Panc1 (cell line): ENCODE measurements at regions not wholly inside any gene's neighbourhood (a gene's known extent, or its start where the extent isn't known, plus 50 kb on each side); places are given as distances from the start of the nearest gene placed in this dataset.

Experiments used
- ATAC-seq: fragments of 200-7000 bp; cut with Tn5 transposase; 2 replicates; pipeline ENCODE4 v1.9.1; 2020; ENCODE audit warnings: mild to moderate bottlenecking, moderate library complexity
- BruUV-seq: library from RNA; stranded (reverse); fragments of 400-500 nt; replicated peaks from 2 replicates; lab custom pipeline; 2021; lab: Mats Ljungman, UMichigan
- CTCF ChIA-PET: fragments of 300-600 bp; sonication (Branson Sonifier 250); formaldehyde crosslinking; loops from one replicate; lab custom pipeline; 2022; ENCODE audit warnings: antibody characterized with exemption; lab: Charles Lee
- POLR2A ChIA-PET: fragments of 300-600 bp; sonication (Branson Sonifier 250); formaldehyde crosslinking; loops from one replicate; lab custom pipeline; 2022; ENCODE audit warnings: antibody characterized with exemption; lab: Charles Lee
- DNase-seq: peaks from one replicate; pipeline ENCODE4 v3.0.0-alpha.2; 2010; ENCODE audit warnings: low read depth, low spot score
- H3K27ac ChIP-seq: 2 replicates; pipeline ENCODE4 v1.5.1; 2011; ENCODE audit warnings: mild to moderate bottlenecking, low read length, inconsistent platforms
- H3K27me3 ChIP-seq: fragments of 200-500 bp; sonication (Bioruptor generic); 2 replicates; pipeline ENCODE4 v1.6.0; 2014; ENCODE audit warnings: low read length, inconsistent platforms; ENCODE audit not compliant: control insufficient read depth, insufficient read depth
- H3K36me3 ChIP-seq: fragments of 200-500 bp; sonication (Bioruptor generic); 2 replicates; pipeline ENCODE4 v1.5.1; 2014; ENCODE audit warnings: inconsistent platforms, mild to moderate bottlenecking, low read length, moderate library complexity; ENCODE audit not compliant: control insufficient read depth, insufficient read depth
- H3K4me1 ChIP-seq: 2 replicates; pipeline ENCODE4 v1.5.1; 2011; ENCODE audit warnings: inconsistent platforms, mild to moderate bottlenecking, low read length, moderate library complexity; ENCODE audit not compliant: control insufficient read depth, insufficient read depth
- H3K4me3 ChIP-seq, 2 experiments: 2 replicates each; pipeline ENCODE4 v1.5.1; 2011 to 2012; ENCODE audit warnings: low read depth in 2 of 2, low read length in 2 of 2, mild to moderate bottlenecking in 2 of 2, inconsistent platforms in 1 of 2, moderate library complexity in 1 of 2
- H3K9me3 ChIP-seq: fragments of 200-500 bp; sonication (Bioruptor generic); 2 replicates; pipeline ENCODE4 v1.5.1; 2014; ENCODE audit warnings: low read depth, mild to moderate bottlenecking, inconsistent platforms, low read length, moderate library complexity; ENCODE audit not compliant: control insufficient read depth, insufficient read depth
- POLR2AphosphoS5 ChIP-seq: IDR thresholded peaks from 2 replicates; pipeline ENCODE4 v1.6.1; 2012; ENCODE audit warnings: mild to moderate bottlenecking, low read depth, low read length, moderate library complexity
- SIN3A ChIP-seq: IDR thresholded peaks from 2 replicates; pipeline ENCODE4 v1.6.1; 2012; ENCODE audit warnings: low read depth, mild to moderate bottlenecking, low read length, moderate library complexity, borderline replicate concordance; ENCODE audit not compliant: insufficient read depth
- TCF7L2 ChIP-seq: IDR thresholded peaks from 2 replicates; pipeline ENCODE4 v1.6.1; 2011; ENCODE audit warnings: mild to moderate bottlenecking, low read depth, low read length, inconsistent platforms
- in situ Hi-C: cut with HindIII; loops from 2 replicates; pipeline ENCODE4 v1.10.0; 2016; ENCODE audit warnings: low sequenced_read_pairs, low pct_unique_long_range_greater_than_20kb
- intact Hi-C: fragments of 100-400 bp; cut with micrococcal nuclease; formaldehyde crosslinking; loops from one replicate; pipeline ENCODE4 v1.10.0; 2022; ENCODE audit not compliant: unreplicated experiment
- TF ChIP-seq, protein P1 (sequence below): fragments of 450-650 bp; IDR thresholded peaks from 2 replicates; pipeline ENCODE4 v1.5.1; 2017; ENCODE audit warnings: mild to moderate bottlenecking
- TF ChIP-seq, protein P2 (sequence below), 2 experiments: IDR thresholded peaks; 2 replicates each; pipeline ENCODE4 v1.6.1; 2011 to 2012; ENCODE audit warnings: low read depth in 2 of 2, control low read depth in 1 of 2, low read length in 1 of 2, mild to moderate bottlenecking in 1 of 2, moderate library complexity in 1 of 2; ENCODE audit not compliant: insufficient read depth in 1 of 2

DNA sequence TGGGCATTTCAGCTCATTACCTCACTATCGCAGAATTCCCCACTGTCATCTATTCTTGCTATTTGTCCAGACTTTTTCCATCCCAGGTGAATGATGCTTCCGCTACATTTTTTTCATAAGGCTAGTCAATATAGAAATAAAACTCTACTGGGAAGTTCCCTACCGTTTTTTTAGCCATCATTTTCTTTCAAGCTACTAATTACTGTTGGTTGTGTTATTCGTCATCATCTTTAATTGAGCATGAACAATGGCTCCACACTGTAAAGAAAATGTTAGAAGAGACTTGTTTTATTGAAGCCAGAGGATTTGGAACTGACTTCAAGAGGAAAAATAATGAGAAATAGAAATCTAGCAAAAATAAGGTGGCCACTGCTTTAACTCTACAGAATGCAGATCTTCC lies 265.0 kb downstream of the ZNF608 start:
- Histone ChIP-seq H3K9me3 (no peaks in the 10 kb centered on the region), H3K36me3 (no peaks in the 10 kb centered on the region), H3K27ac (no peak overlapping the region), H3K4me3 (no peak overlapping the region), H3K27me3 (no peaks in the 10 kb centered on the region), H3K4me1 (no peaks in the 10 kb centered on the region)
- POLR2A ChIA-PET: no interaction called here
- ATAC-seq (no peak), DNase-seq (no peak)
- CTCF ChIA-PET: no interaction called here
- no TSS peak for BruUV-seq
- intact Hi-C loops: no loop called here
- TF ChIP-seq, protein P1, sequence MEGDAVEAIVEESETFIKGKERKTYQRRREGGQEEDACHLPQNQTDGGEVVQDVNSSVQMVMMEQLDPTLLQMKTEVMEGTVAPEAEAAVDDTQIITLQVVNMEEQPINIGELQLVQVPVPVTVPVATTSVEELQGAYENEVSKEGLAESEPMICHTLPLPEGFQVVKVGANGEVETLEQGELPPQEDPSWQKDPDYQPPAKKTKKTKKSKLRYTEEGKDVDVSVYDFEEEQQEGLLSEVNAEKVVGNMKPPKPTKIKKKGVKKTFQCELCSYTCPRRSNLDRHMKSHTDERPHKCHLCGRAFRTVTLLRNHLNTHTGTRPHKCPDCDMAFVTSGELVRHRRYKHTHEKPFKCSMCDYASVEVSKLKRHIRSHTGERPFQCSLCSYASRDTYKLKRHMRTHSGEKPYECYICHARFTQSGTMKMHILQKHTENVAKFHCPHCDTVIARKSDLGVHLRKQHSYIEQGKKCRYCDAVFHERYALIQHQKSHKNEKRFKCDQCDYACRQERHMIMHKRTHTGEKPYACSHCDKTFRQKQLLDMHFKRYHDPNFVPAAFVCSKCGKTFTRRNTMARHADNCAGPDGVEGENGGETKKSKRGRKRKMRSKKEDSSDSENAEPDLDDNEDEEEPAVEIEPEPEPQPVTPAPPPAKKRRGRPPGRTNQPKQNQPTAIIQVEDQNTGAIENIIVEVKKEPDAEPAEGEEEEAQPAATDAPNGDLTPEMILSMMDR: no peak
- TF ChIP-seq POLR2AphosphoS5 (no peak), SIN3A (no peak), TCF7L2 (no peak)
- TF ChIP-seq, protein P2, sequence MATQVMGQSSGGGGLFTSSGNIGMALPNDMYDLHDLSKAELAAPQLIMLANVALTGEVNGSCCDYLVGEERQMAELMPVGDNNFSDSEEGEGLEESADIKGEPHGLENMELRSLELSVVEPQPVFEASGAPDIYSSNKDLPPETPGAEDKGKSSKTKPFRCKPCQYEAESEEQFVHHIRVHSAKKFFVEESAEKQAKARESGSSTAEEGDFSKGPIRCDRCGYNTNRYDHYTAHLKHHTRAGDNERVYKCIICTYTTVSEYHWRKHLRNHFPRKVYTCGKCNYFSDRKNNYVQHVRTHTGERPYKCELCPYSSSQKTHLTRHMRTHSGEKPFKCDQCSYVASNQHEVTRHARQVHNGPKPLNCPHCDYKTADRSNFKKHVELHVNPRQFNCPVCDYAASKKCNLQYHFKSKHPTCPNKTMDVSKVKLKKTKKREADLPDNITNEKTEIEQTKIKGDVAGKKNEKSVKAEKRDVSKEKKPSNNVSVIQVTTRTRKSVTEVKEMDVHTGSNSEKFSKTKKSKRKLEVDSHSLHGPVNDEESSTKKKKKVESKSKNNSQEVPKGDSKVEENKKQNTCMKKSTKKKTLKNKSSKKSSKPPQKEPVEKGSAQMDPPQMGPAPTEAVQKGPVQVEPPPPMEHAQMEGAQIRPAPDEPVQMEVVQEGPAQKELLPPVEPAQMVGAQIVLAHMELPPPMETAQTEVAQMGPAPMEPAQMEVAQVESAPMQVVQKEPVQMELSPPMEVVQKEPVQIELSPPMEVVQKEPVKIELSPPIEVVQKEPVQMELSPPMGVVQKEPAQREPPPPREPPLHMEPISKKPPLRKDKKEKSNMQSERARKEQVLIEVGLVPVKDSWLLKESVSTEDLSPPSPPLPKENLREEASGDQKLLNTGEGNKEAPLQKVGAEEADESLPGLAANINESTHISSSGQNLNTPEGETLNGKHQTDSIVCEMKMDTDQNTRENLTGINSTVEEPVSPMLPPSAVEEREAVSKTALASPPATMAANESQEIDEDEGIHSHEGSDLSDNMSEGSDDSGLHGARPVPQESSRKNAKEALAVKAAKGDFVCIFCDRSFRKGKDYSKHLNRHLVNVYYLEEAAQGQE (IDR thresholded peaks at IDR 0.05; ENCODE audit: insufficient read depth in 1 of 2, low read depth in 2 of 2, low read length in 1 of 2): no peak
- in situ Hi-C loops: no loop called here

DNA sequence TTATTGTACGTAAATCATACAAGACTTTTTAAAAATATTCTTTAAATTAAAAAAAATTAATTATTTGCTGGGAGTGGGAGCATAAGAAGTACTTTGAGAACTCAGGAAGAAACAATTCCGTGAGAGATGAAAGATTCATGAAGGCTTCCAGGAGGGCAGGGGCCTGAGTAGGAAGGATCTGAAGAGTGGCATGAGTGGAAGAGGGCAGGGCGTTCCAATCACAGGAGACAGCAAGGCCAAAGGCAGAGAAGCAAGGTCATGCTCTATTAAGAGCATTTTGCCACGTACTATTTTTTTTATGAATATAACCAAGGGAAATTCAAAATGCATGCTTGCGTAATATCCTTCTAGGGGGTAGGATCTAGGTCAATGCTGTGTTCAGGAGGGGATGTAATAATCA lies 265.5 kb downstream of the ZNF608 start:
- POLR2A ChIA-PET: no interaction called here
- Histone ChIP-seq H3K36me3 (no peaks in the 10 kb centered on the region), H3K4me1 (no peaks in the 10 kb centered on the region), H3K27ac (no peak overlapping the region), H3K4me3 (no peak overlapping the region), H3K27me3 (no peaks in the 10 kb centered on the region), H3K9me3 (no peaks in the 10 kb centered on the region)
- ATAC-seq: no peak
- BruUV-seq: no TSS peak
- in situ Hi-C loops (no loop called here), intact Hi-C loops (no loop called here)
- DNase-seq: no peak
- CTCF ChIA-PET: no interaction called here
- no peak for TF ChIP-seq TCF7L2
- no peak for TF ChIP-seq SIN3A
- TF ChIP-seq POLR2AphosphoS5: no peak
- TF ChIP-seq, protein P1: no peak
- TF ChIP-seq, protein P2 (IDR thresholded peaks at IDR 0.05; ENCODE audit: insufficient read depth in 1 of 2, low read depth in 2 of 2, low read length in 1 of 2): no peak
